Nephron (organoid): ENCODE measurements at regions not wholly inside any gene's neighbourhood (a gene's known extent, or its start where the extent isn't known, plus 50 kb on each side); places are given as distances from the start of the nearest gene placed in this dataset.

ENCODE experiments used
- H3K27ac Mint-ChIP-seq, 3 experiments: 2 replicates each; pipeline ENCODE4 v1.8.0; 2020; ENCODE audit warnings: mixed read lengths in 3 of 3, mild to moderate bottlenecking in 2 of 3, moderate library complexity in 1 of 3
- H3K27me3 Mint-ChIP-seq: 2 replicates; pipeline ENCODE4 v1.8.0; 2021; ENCODE audit warnings: low read depth, mild to moderate bottlenecking, moderate library complexity, mixed read lengths
- H3K36me3 Mint-ChIP-seq: 2 replicates; pipeline ENCODE4 v1.8.0; 2020; ENCODE audit warnings: low read depth, mixed read lengths
- H3K4me1 Mint-ChIP-seq: 2 replicates; pipeline ENCODE4 v1.8.0; 2020; ENCODE audit warnings: mixed read lengths
- H3K4me3 Mint-ChIP-seq, 3 experiments: 2 replicates each; pipeline ENCODE4 v1.8.0; 2020; ENCODE audit warnings: mild to moderate bottlenecking in 3 of 3, mixed read lengths in 3 of 3, moderate library complexity in 2 of 3
- H3K9me3 Mint-ChIP-seq: 2 replicates; pipeline ENCODE4 v1.8.0; 2020; ENCODE audit warnings: mixed read lengths
- TF ChIP-seq, protein P1 (sequence below), 3 experiments: fragments of 200-600 bp; sonication (generic); IDR thresholded peaks; one replicate each; pipeline ENCODE4 v1.5.0; 2021; ENCODE audit warnings: antibody characterized with exemption in 3 of 3; ENCODE audit not compliant: unreplicated experiment in 3 of 3

DNA sequence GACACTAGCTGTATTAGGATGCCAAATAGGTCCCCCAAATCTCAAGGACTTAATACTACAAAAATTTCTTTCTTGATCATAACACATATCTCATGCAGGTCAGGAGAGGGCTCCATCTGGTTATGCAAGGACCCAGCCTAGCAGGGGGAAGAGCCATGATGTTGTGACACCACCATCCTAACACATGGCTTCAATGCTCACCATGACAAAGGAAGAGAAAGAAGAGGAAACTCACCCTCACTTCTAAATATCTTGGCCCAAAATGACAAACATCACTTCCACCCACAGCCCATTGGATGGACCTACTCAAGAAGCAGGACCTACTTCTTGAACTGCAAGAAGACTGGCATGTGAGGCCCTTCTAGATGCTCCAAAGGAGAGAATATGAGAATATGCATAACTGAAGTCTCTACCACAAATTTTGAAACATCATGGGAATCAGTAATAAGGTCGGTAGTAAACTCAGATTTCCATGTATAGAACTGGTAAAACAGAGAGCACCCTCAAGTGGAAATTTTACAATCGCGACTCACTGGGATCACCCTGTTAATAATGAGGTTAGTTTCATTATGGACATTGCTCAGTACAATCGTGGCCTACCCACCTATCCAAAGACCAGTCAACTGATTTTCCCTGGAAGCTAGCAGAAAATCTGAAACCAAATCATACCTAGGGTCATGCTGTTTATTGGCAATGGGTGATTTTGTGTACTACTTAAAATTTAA is 308.2 kb downstream of the ACTL7B start:
- H3K9me3 Mint-ChIP-seq: no peaks in the 10 kb centered on the region
- TF ChIP-seq, protein P1, sequence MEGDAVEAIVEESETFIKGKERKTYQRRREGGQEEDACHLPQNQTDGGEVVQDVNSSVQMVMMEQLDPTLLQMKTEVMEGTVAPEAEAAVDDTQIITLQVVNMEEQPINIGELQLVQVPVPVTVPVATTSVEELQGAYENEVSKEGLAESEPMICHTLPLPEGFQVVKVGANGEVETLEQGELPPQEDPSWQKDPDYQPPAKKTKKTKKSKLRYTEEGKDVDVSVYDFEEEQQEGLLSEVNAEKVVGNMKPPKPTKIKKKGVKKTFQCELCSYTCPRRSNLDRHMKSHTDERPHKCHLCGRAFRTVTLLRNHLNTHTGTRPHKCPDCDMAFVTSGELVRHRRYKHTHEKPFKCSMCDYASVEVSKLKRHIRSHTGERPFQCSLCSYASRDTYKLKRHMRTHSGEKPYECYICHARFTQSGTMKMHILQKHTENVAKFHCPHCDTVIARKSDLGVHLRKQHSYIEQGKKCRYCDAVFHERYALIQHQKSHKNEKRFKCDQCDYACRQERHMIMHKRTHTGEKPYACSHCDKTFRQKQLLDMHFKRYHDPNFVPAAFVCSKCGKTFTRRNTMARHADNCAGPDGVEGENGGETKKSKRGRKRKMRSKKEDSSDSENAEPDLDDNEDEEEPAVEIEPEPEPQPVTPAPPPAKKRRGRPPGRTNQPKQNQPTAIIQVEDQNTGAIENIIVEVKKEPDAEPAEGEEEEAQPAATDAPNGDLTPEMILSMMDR (IDR thresholded peaks at IDR 0.05; ENCODE audit: unreplicated experiment in 3 of 3): no peak
- H3K27ac Mint-ChIP-seq: no peak overlapping the region

DNA sequence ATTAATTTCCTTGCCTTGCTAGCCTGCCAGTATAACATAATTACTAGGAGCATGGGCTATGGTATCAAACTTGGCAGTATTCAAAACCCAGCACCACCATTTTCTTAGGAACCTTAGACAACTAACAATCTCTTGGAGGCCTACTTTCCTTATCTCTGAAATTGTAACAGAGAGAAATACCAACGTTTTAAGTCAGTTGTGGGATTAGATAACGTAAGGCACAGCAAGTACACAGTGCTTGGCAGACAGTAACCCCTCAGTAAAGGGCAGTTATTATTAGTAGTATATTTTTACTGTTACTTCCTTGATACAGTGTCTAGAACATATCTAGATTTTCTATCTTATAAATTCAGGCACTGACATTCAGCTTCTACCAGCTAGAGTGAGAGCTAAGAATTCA is 309.6 kb downstream of the ACTL7B start:
- Mint-ChIP-seq H3K4me1 (peaks cover 11% of the 10 kb centered on the region), H3K36me3 (no peaks in the 10 kb centered on the region), H3K27me3 (peaks cover 10% of the 10 kb centered on the region), H3K27ac (no peak overlapping the region), H3K4me3 (no peak overlapping the region), H3K9me3 (no peaks in the 10 kb centered on the region)
- TF ChIP-seq, protein P1 (IDR thresholded peaks at IDR 0.05; ENCODE audit: unreplicated experiment in 3 of 3): no peak

More for the DNA sequence above, 308.2 kb downstream of the ACTL7B start:
- Mint-ChIP-seq H3K36me3 (no peaks in the 10 kb centered on the region), H3K4me3 (no peak overlapping the region), H3K27me3 (peaks cover 12% of the 10 kb centered on the region), H3K4me1 (peaks cover 15% of the 10 kb centered on the region)

DNA sequence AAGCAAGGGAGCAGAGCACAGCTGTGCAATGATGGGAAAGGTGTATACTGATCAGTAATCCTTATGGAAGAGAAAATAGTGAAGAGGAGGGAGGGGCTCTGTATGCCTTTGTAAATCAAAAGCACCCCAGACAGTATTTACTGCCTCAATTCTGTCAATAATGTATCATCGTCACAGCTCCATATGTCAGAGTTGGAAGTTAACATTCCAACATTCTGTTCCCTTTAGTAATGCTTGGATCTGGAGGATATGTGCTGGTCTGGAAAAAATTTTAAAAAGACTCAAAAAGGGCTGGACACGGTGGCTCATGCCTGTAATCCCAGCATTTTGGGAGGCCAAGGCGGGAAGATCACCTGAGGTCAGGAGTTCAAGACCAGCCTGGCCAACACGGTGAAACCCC is 310.4 kb downstream of the ACTL7B start:
- H3K27me3 Mint-ChIP-seq: peaks cover 10% of the 10 kb centered on the region
- no peaks in the 10 kb centered on the region for H3K36me3 Mint-ChIP-seq
- H3K9me3 Mint-ChIP-seq: no peaks in the 10 kb centered on the region
- H3K27ac Mint-ChIP-seq: no peak overlapping the region
- TF ChIP-seq, protein P1 (IDR thresholded peaks at IDR 0.05; ENCODE audit: unreplicated experiment in 3 of 3): no peak
- peaks cover 5% of the 10 kb centered on the region for H3K4me1 Mint-ChIP-seq
- no peak overlapping the region for H3K4me3 Mint-ChIP-seq

DNA sequence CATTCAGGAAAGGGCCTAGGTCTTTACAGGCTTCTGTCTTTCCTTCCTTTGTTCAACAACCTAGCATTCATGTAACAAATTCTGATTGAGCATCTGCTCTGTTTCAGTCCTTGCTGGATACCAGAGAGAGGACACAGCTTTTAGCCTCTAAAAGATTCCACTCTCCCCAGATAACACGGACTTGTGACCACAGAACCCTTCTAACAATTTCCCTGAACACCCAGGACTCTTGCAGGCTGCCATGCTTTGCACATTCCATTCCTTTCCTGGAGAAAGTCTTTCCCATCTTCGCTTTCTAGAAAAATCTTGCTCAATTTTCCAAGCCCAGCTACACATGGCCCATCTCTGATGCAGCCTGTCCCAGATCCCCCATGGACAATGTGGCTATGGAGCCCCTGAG is 310.9 kb downstream of the ACTL7B start:
- Mint-ChIP-seq H3K27ac (no peak overlapping the region), H3K4me3 (no peak overlapping the region), H3K4me1 (peaks cover 2% of the 10 kb centered on the region)

DNA sequence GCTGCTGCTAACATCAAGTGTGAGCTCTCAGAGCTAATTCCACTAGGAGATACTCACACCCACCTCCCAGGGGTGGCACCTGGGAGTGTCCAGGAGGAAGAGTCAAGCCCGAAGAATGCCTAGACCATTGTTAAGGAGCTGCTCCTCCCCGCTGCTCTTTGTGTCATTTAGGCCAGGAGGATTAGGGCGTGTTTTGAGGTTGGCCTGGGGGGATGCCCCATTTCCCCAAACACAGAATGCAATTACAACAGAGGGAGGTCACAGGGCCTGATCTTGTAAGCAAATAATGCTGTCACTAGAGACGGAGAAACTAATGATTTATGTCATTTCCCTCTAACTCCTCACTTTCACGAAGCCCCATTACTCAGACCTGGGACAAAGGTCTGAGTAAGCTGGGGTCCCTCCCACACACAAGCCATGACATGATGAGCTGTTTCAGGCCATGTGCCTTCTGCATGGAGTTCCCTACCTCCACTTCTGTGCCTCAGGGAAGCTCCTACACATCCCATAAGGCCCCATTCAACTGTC is 312.5 kb downstream of the ACTL7B start:
- no peaks in the 10 kb centered on the region for H3K36me3 Mint-ChIP-seq
- TF ChIP-seq, protein P1 (IDR thresholded peaks at IDR 0.05; ENCODE audit: unreplicated experiment in 3 of 3): no peak
- no peak overlapping the region for H3K4me3 Mint-ChIP-seq
- no peaks in the 10 kb centered on the region for H3K4me1 Mint-ChIP-seq
- peaks cover 7% of the 10 kb centered on the region for H3K9me3 Mint-ChIP-seq
- no peak overlapping the region for H3K27ac Mint-ChIP-seq
- H3K27me3 Mint-ChIP-seq: peaks cover 3% of the 10 kb centered on the region

More for the DNA sequence above, 310.9 kb downstream of the ACTL7B start:
- TF ChIP-seq, protein P1 (IDR thresholded peaks at IDR 0.05; ENCODE audit: unreplicated experiment in 3 of 3): no peak
- Mint-ChIP-seq H3K9me3 (peaks cover under 1% of the 10 kb centered on the region), H3K27me3 (peaks cover 8% of the 10 kb centered on the region), H3K36me3 (no peaks in the 10 kb centered on the region)

DNA sequence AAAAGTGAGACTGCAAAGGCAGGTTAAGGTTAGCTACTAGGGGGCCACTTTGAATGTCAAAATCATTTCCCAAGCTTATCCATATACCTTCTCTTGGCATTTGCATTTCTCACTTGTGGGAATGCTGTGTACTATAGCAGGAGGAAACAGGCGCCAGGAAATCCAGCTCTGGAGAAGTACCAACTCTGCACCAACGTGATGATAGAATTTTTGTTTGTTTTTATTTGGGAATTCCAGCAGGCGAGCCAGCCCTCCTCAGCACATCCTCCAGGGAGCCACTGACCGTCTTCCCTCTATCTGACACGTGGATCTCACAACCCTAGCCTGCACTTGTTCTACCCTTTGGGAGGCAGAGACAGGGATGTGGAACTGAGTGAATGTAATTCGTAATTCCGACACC is 318.0 kb downstream of the ACTL7B start:
- H3K4me1 Mint-ChIP-seq: no peaks in the 10 kb centered on the region
- no peak overlapping the region for H3K27ac Mint-ChIP-seq
- H3K27me3 Mint-ChIP-seq: peaks cover 15% of the 10 kb centered on the region
- no peaks in the 10 kb centered on the region for H3K36me3 Mint-ChIP-seq
- no peak overlapping the region for H3K4me3 Mint-ChIP-seq
- peaks cover 10% of the 10 kb centered on the region for H3K9me3 Mint-ChIP-seq
- TF ChIP-seq, protein P1 (IDR thresholded peaks at IDR 0.05; ENCODE audit: unreplicated experiment in 3 of 3): no peak
